OCI-LY1 (cell line): ENCODE measurements at regions not wholly inside any gene's neighbourhood (a gene's known extent, or its start where the extent isn't known, plus 50 kb on each side); places are given as distances from the start of the nearest gene placed in this dataset.

ENCODE experiments used
- H2AFZ ChIP-seq: fragments of 200-600 bp; sonication (generic), shearing (Covaris generic); 2 replicates; pipeline ENCODE4 v1.6.0; 2014; ENCODE audit warnings: antibody characterized with exemption, mild to moderate bottlenecking, low read length
- H3F3A ChIP-seq: fragments of 200-600 bp; sonication (generic), shearing (Covaris generic); 2 replicates; pipeline ENCODE4 v1.6.0; 2014; ENCODE audit warnings: mild to moderate bottlenecking, antibody characterized with exemption, low read length, moderate library complexity; ENCODE audit not compliant: insufficient read depth
- H3K27ac ChIP-seq: fragments of 200-600 bp; sonication (generic); 2 replicates; pipeline ENCODE4 v1.5.1; 2014; ENCODE audit warnings: low read length, mixed run types, mild to moderate bottlenecking, low read depth; ENCODE audit not compliant: poor library complexity, severe bottlenecking
- H3K27me3 ChIP-seq: fragments of 200-600 bp; sonication (generic); 2 replicates; pipeline ENCODE4 v1.6.0; 2014; ENCODE audit warnings: antibody characterized with exemption, mild to moderate bottlenecking, low read length, moderate library complexity; ENCODE audit not compliant: insufficient read depth
- H3K36me3 ChIP-seq: fragments of 200-600 bp; sonication (generic); 2 replicates; pipeline ENCODE4 v1.6.1; 2014; ENCODE audit warnings: mild to moderate bottlenecking, antibody characterized with exemption, low read length, moderate library complexity, mixed read lengths; ENCODE audit not compliant: insufficient read depth
- H3K4me1 ChIP-seq: fragments of 200-600 bp; sonication (generic); 2 replicates; pipeline ENCODE4 v1.5.1; 2014; ENCODE audit warnings: mild to moderate bottlenecking, low read length, moderate library complexity; ENCODE audit not compliant: insufficient read depth, severe bottlenecking
- H3K4me2 ChIP-seq: fragments of 200-600 bp; sonication (generic), shearing (Covaris generic); 2 replicates; pipeline ENCODE4 v1.6.1; 2014; ENCODE audit warnings: low read length
- H3K4me3 ChIP-seq: fragments of 200-600 bp; sonication (generic); 2 replicates; pipeline ENCODE4 v1.5.1; 2014; ENCODE audit warnings: low read length, low read depth, mild to moderate bottlenecking, mixed read lengths; ENCODE audit not compliant: poor library complexity, severe bottlenecking
- H3K79me2 ChIP-seq: fragments of 200-600 bp; shearing (Covaris generic); 2 replicates; pipeline ENCODE4 v1.6.1; 2016; ENCODE audit warnings: mixed run types, low read length, mixed read lengths; ENCODE audit not compliant: insufficient read depth
- H3K9ac ChIP-seq: fragments of 200-600 bp; sonication (generic), shearing (Covaris generic); 2 replicates; pipeline ENCODE4 v1.6.1; 2014; ENCODE audit warnings: mild to moderate bottlenecking, low read length, mixed read lengths
- H3K9me2 ChIP-seq: fragments of 200-600 bp; sonication (generic), shearing (Covaris generic); 2 replicates; pipeline ENCODE4 v1.6.1; 2014; ENCODE audit warnings: low read depth, mild to moderate bottlenecking, low read length, mixed read lengths
- H3K9me3 ChIP-seq: fragments of 200-600 bp; shearing (Covaris generic); 2 replicates; pipeline ENCODE4 v1.6.1; 2014; ENCODE audit warnings: low read length, mixed read lengths
- H4K20me1 ChIP-seq: fragments of 200-600 bp; sonication (generic), shearing (Covaris generic); 2 replicates; pipeline ENCODE4 v1.6.0; 2016; ENCODE audit warnings: mild to moderate bottlenecking, low read length; ENCODE audit not compliant: insufficient read depth
- EZH2 ChIP-seq: fragments of 200-600 bp; sonication (generic), shearing (Covaris generic); IDR thresholded peaks from 2 replicates; pipeline ENCODE4 v1.8.0; 2017; ENCODE audit warnings: borderline replicate concordance, mixed run types, mild to moderate bottlenecking, antibody characterized with exemption, low read length, moderate library complexity, mixed read lengths
- TF ChIP-seq, protein P1 (sequence below): fragments of 200-600 bp; sonication (generic), shearing (Covaris generic); IDR thresholded peaks from 2 replicates; pipeline ENCODE4 v1.5.1; 2017; ENCODE audit warnings: mild to moderate bottlenecking, antibody characterized with exemption, low read length, moderate library complexity, mixed read lengths

DNA sequence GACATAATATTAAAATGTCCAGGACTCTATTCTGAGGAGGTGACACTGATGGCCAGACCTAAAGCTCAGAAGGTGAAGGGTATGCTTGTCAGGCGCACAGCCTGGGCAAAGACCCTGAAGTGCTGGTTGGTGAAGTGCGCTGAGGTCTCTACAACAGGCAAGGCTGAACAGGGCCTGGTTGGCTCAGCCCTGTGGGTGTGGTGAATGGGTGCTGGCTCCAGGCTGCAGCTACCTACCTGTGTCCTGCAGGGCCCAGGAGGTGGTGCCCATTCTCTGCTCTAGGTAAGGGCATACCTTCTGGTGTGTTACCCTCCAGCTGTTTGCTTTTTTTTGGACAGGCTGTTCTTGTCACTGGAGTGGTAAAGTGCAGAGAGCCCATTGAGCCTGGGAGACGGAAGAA lies 85.1 kb downstream of the RAMP3 start:
- TF ChIP-seq, protein P1, sequence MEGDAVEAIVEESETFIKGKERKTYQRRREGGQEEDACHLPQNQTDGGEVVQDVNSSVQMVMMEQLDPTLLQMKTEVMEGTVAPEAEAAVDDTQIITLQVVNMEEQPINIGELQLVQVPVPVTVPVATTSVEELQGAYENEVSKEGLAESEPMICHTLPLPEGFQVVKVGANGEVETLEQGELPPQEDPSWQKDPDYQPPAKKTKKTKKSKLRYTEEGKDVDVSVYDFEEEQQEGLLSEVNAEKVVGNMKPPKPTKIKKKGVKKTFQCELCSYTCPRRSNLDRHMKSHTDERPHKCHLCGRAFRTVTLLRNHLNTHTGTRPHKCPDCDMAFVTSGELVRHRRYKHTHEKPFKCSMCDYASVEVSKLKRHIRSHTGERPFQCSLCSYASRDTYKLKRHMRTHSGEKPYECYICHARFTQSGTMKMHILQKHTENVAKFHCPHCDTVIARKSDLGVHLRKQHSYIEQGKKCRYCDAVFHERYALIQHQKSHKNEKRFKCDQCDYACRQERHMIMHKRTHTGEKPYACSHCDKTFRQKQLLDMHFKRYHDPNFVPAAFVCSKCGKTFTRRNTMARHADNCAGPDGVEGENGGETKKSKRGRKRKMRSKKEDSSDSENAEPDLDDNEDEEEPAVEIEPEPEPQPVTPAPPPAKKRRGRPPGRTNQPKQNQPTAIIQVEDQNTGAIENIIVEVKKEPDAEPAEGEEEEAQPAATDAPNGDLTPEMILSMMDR = no peak
- TF ChIP-seq EZH2 = no peak
- Histone ChIP-seq H3K4me3 (no peak overlapping the region), H3K4me2 (no peak overlapping the region), H3K9me2 (no peaks in the 10 kb centered on the region), H2AFZ (no peak overlapping the region), H3K27me3 (peaks cover 7% of the 10 kb centered on the region), H3K9ac (no peak overlapping the region), H3K4me1 (no peaks in the 10 kb centered on the region), H3K36me3 (no peaks in the 10 kb centered on the region), H3F3A (no peaks in the 10 kb centered on the region), H3K9me3 (no peaks in the 10 kb centered on the region), H3K79me2 (no peaks in the 10 kb centered on the region), H4K20me1 (no peaks in the 10 kb centered on the region), H3K27ac (no peak overlapping the region)

DNA sequence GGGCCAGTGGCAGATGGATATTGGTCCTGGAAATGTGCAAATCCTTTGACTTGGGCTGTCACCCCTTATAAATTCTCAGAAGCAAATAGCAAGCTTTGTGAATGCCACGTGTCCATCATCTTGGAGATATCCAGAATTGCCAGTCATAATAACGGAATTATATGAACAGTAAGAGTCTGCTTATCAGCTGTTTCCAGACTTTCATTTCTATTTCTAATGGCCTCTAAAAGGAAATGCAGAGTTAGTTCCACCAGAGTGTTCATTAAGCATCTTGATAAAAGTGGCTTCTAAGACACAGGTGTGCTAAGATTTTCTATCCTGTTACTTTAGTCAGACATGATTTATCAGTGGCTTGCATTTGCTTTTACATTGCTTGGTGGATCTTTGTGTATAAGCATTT lies 87.4 kb downstream of the RAMP3 start:
- Histone ChIP-seq H3K4me1 (no peaks in the 10 kb centered on the region), H3K9me2 (peaks cover 5% of the 10 kb centered on the region; the same call in 1 of the 2 replicates), H3K4me3 (no peak overlapping the region), H3K36me3 (no peaks in the 10 kb centered on the region), H3F3A (no peaks in the 10 kb centered on the region), H3K9me3 (no peaks in the 10 kb centered on the region), H3K79me2 (no peaks in the 10 kb centered on the region), H3K27ac (no peak overlapping the region), H3K27me3 (no peaks in the 10 kb centered on the region; the same call in 1 of the 2 replicates), H3K4me2 (no peak overlapping the region), H3K9ac (no peak overlapping the region), H4K20me1 (no peaks in the 10 kb centered on the region), H2AFZ (no peak overlapping the region)
- TF ChIP-seq, protein P1 = no peak
- TF ChIP-seq EZH2 = no peak

DNA sequence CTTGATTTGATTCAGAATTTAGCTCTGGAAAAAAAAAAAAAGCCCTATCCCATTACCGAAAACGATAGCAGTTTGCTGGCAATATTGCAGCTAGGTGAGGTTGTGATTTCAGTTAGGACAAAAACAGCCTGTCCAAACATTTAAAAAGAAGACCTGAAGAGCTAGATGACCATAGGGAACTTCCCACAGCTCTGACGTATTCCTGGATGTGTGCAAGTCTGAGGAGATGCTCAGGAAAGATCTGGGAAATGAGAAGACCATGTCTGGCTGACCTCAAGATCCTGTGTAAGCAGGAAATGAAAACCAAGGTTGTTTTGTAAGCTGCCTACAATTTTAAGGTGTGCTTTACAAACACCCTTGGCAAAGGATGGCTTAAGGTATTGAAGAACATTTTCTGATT lies 88.7 kb downstream of the RAMP3 start:
- H3K9me2 ChIP-seq = peaks cover 5% of the 10 kb centered on the region; the same call in 1 of the 2 replicates
- H3K4me1 ChIP-seq = no peaks in the 10 kb centered on the region
- H3K36me3 ChIP-seq = no peaks in the 10 kb centered on the region
- H3K4me2 ChIP-seq = no peak overlapping the region
- no peak overlapping the region for H3K27ac ChIP-seq
- no peak overlapping the region for H2AFZ ChIP-seq
- no peaks in the 10 kb centered on the region for H4K20me1 ChIP-seq
- TF ChIP-seq EZH2 = no peak
- TF ChIP-seq, protein P1 = no peak
- no peak overlapping the region for H3K9ac ChIP-seq
- no peaks in the 10 kb centered on the region for H3F3A ChIP-seq
- H3K4me3 ChIP-seq = no peak overlapping the region
- H3K27me3 ChIP-seq = no peaks in the 10 kb centered on the region; the same call in 1 of the 2 replicates
- H3K79me2 ChIP-seq = no peaks in the 10 kb centered on the region
- no peaks in the 10 kb centered on the region for H3K9me3 ChIP-seq
